Adrenal gland (tissue), 9 donors: ENCODE measurements at regions not wholly inside any gene's neighbourhood (a gene's known extent, or its start where the extent isn't known, plus 50 kb on each side); places are given as distances from the start of the nearest gene placed in this dataset.
A peak's percentile ranks its signal among the peaks of the same experiment; 100 is the strongest.

Source experiments
- DNase-seq, 7 donors: peaks; one replicate each; pipeline ENCODE4 v3.0.0-alpha.2; 2019 to 2020
- H3K27ac ChIP-seq, 5 donors: fragments of 200-600 bp; sonication (generic) in 4 of 5; 1 replicate in 3 of 5; 2 replicates in 2 of 5; pipeline versions ENCODE4 v1.5.1 to v1.8.0; 2016 to 2020; ENCODE audit warnings: mild to moderate bottlenecking in 1 of 5
- H3K27me3 ChIP-seq: fragments of 200-600 bp; 2 replicates; pipeline ENCODE4 v1.8.0; 2021
- H3K36me3 ChIP-seq, 2 donors: fragments of 200-600 bp; replicated peaks in 1 of 2; 1 replicate in 1 of 2; 2 replicates in 1 of 2; pipeline versions ENCODE4 v1.5.1 to v1.8.0; 2018 to 2022
- H3K4me1 ChIP-seq, 2 donors: fragments of 200-600 bp; replicated peaks in 1 of 2; 1 replicate in 1 of 2; 2 replicates in 1 of 2; pipeline versions ENCODE4 v1.5.1 to v1.8.0; 2018 to 2021
- H3K4me3 ChIP-seq, 4 donors: fragments of 200-600 bp; sonication (generic) in 3 of 4; one replicate each; pipeline ENCODE4 v1.5.1; 2016 to 2018
- H3K9me3 ChIP-seq, 3 donors: fragments of 200-600 bp; sonication (generic) in 1 of 3; replicated peaks in 1 of 3; 1 replicate in 2 of 3; 2 replicates in 1 of 3; pipeline versions ENCODE4 v1.5.1 to v1.8.0; 2016 to 2021
- POLR2A ChIP-seq, 2 donors: fragments of 450-650 bp; IDR thresholded peaks; one replicate each; pipeline ENCODE4 v1.6.1; 2017; ENCODE audit warnings: antibody characterized with exemption in 2 of 2, mild to moderate bottlenecking in 2 of 2, moderate library complexity in 1 of 2
- WGBS, 4 donors: extraction: QIAGEN DNeasy Blood & Tissue Kit in 2 of 4; methylation state at CpG; one replicate each; pipeline versions ENCODE4 v1.1.5 to v1.1.7; 2013 to 2017; 5-methylcytosine and 5-hydroxymethylcytosine counted together
- intact Hi-C, 2 donors: fragments of 100-400 bp; cut with DNase I; formaldehyde crosslinking; loops; one replicate each; pipeline versions ENCODE4 v1.14.1 to v1.15.0; 2022 to 2023
- TF ChIP-seq, protein P1 (sequence below), 6 experiments: fragments of 450-650 bp in 4 of 6; fragments of 200-600 bp in 2 of 6; sonication (generic) in 1 of 6; IDR thresholded peaks; 1 replicate in 5 of 6; 2 replicates in 1 of 6; pipeline versions ENCODE4 v1.5.1 to v1.8.0; 2016 to 2021; ENCODE audit warnings: antibody characterized with exemption in 6 of 6, mild to moderate bottlenecking in 2 of 6, moderate library complexity in 1 of 6
- donor health status: healthy with polysubstance abuse.
- donor health status: Bipolar disorder and iron deficiency.
- donor health status: DM: yes; HTN: yes; CAD: no.
- donor health status: DM: no; HTN: no; CAD: no.
- donor health status: DM: no; HTN: no; CAD: no.

DNA sequence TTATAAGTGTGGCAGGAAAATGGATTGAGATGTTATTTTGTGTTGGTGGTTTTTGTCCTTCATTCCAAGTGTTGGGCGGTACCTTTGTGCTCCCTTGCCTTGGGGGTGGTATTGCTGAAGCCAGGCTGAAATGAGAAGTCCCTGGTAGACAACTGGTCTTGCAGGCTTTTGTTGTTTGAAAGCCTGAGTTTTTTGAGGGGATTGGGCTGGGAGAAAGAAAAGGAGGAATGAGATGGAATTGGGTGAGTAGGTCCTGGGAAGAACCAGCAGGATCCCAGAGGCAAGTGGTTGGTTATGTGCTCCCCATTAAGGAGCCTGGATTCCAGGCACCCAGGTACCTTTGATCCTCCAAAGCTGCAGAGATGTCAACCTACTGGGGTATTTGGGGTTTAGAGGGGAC lies 93.7 kb upstream of the SLC2A1 start:
- H3K4me3 ChIP-seq = no peak overlapping the region

DNA sequence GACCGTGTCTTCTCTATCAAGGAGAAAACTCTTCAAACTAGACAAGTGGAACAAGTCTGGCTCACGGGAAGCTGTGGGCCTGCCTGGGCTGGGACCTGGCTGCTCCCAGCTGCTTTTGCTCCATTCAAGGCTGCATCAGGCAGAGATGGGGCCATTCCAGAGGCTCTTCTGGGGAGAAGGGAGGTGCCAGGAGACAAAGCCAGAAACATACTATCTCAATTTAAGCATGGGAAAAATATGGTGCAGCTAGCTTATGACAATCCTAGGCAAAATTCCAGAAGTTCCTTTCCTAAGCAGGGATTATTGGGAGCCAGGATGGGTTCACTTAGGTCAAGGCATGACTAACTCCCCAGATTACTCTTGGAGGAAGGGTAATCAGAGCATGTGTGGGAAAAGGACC lies 90.8 kb upstream of the SLC2A1 start:
- no peaks in the 10 kb centered on the region for H3K27me3 ChIP-seq
- DNase-seq = no peak
- intact Hi-C loops = no loop called here
- TF ChIP-seq, protein P1, sequence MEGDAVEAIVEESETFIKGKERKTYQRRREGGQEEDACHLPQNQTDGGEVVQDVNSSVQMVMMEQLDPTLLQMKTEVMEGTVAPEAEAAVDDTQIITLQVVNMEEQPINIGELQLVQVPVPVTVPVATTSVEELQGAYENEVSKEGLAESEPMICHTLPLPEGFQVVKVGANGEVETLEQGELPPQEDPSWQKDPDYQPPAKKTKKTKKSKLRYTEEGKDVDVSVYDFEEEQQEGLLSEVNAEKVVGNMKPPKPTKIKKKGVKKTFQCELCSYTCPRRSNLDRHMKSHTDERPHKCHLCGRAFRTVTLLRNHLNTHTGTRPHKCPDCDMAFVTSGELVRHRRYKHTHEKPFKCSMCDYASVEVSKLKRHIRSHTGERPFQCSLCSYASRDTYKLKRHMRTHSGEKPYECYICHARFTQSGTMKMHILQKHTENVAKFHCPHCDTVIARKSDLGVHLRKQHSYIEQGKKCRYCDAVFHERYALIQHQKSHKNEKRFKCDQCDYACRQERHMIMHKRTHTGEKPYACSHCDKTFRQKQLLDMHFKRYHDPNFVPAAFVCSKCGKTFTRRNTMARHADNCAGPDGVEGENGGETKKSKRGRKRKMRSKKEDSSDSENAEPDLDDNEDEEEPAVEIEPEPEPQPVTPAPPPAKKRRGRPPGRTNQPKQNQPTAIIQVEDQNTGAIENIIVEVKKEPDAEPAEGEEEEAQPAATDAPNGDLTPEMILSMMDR (IDR thresholded peaks at IDR 0.05) = no peak
- no peak for TF ChIP-seq POLR2A (IDR thresholded peaks at IDR 0.05)
- no peaks in the 10 kb centered on the region for H3K9me3 ChIP-seq
- H3K36me3 ChIP-seq = no peaks in the 10 kb centered on the region
- no peaks in the 10 kb centered on the region for H3K4me1 ChIP-seq
- H3K27ac ChIP-seq = no peak overlapping the region
- H3K4me3 ChIP-seq = no peak overlapping the region
- WGBS, 4 donors = 73 to 76% (median 74%) methylated on average over 2 of the region's 2 CpGs

More for the DNA sequence above, 93.7 kb upstream of the SLC2A1 start:
- H3K27ac ChIP-seq = no peak overlapping the region
- H3K27me3 ChIP-seq = no peaks in the 10 kb centered on the region
- intact Hi-C loops = no loop called here
- no peak for DNase-seq
- no peaks in the 10 kb centered on the region for H3K36me3 ChIP-seq
- TF ChIP-seq POLR2A (IDR thresholded peaks at IDR 0.05) = no peak
- TF ChIP-seq, protein P1 (IDR thresholded peaks at IDR 0.05) = no peak
- 95 to 100% (median 95%) methylated on average over 1 of the region's 1 CpG for WGBS, 4 donors
- no peaks in the 10 kb centered on the region for H3K4me1 ChIP-seq
- no peaks in the 10 kb centered on the region for H3K9me3 ChIP-seq

DNA sequence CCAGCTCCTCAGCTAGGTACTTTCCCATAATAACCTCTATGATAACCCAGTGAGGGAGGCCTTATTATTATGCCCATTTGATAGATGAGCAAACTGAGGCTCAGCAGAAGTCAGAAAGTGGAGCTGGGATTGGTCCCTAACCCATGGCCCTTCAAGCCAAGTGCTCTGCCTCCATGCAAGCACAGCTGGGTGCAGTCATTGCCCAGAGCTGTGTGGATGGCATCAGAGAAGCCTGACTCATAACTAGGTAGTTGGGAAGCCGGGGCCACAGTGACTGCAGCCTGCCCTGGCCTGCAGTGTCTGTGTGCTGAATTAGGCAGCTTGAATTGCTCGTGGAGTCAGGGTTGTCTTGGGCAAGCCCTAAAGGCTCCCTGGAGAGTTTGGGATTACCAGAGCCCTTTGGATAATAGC lies 89.9 kb upstream of the SLC2A1 start:
- no peaks in the 10 kb centered on the region for H3K27me3 ChIP-seq
- intact Hi-C loops = no loop called here
- H3K4me1 ChIP-seq = no peaks in the 10 kb centered on the region
- H3K27ac ChIP-seq = no peak overlapping the region
- TF ChIP-seq, protein P1 (IDR thresholded peaks at IDR 0.05) = no peak
- no peak for TF ChIP-seq POLR2A (IDR thresholded peaks at IDR 0.05)
- 29 to 51% (median 38%) methylated on average over 2 of the region's 2 CpGs for WGBS, 4 donors
- no peaks in the 10 kb centered on the region for H3K36me3 ChIP-seq
- H3K9me3 ChIP-seq = no peaks in the 10 kb centered on the region
- H3K4me3 ChIP-seq = no peak overlapping the region
- peak in 3 of 7 donors; percentile 4 to 50 (median 30) for DNase-seq

DNA sequence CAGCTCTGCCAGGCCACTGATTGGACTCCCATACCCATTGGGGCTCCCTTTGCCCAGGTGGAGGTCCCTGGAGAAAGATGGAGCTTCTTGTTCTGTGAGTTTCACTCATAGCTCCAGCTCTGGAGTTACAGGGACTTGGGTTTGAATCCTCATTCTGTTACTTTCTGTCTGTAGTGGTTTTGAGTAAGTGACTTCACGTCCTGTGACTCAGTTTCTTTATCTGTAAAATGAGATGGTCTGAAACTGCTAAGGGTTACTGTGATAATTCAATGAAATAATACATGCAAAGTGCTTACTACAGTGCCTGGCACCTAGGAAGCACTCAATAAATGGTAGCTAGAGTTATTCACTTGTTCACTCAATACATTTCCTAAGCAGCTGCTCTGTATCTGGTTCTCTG lies 88.5 kb upstream of the SLC2A1 start:
- H3K36me3 ChIP-seq = no peaks in the 10 kb centered on the region
- no peaks in the 10 kb centered on the region for H3K27me3 ChIP-seq
- intact Hi-C loops = no loop called here
- DNase-seq = no peak
- no peaks in the 10 kb centered on the region for H3K9me3 ChIP-seq
- 75 to 89% (median 83%) methylated on average over 1 of the region's 1 CpG for WGBS, 4 donors
- no peak overlapping the region for H3K27ac ChIP-seq
- H3K4me3 ChIP-seq = no peak overlapping the region
- TF ChIP-seq, protein P1 (IDR thresholded peaks at IDR 0.05) = no peak
- no peak for TF ChIP-seq POLR2A (IDR thresholded peaks at IDR 0.05)
- no peaks in the 10 kb centered on the region for H3K4me1 ChIP-seq
